PC-9 (cell line): ENCODE measurements at regions not wholly inside any gene's neighbourhood (a gene's known extent, or its start where the extent isn't known, plus 50 kb on each side); places are given as distances from the start of the nearest gene placed in this dataset.

Experiments
- EZH2 ChIP-seq: fragments of 200-600 bp; sonication (generic); IDR thresholded peaks from 2 replicates; pipeline ENCODE4 v1.8.0; 2017; ENCODE audit warnings: antibody characterized with exemption, low read depth
- TF ChIP-seq, protein P1 (sequence below): fragments of 200-600 bp; sonication (generic); conservative IDR thresholded peaks from 2 replicates; pipeline ENCODE4 v1.6.1; 2017; ENCODE audit warnings: mixed run types, antibody characterized with exemption, mild to moderate bottlenecking, moderate library complexity

- TF ChIP-seq, protein P1, sequence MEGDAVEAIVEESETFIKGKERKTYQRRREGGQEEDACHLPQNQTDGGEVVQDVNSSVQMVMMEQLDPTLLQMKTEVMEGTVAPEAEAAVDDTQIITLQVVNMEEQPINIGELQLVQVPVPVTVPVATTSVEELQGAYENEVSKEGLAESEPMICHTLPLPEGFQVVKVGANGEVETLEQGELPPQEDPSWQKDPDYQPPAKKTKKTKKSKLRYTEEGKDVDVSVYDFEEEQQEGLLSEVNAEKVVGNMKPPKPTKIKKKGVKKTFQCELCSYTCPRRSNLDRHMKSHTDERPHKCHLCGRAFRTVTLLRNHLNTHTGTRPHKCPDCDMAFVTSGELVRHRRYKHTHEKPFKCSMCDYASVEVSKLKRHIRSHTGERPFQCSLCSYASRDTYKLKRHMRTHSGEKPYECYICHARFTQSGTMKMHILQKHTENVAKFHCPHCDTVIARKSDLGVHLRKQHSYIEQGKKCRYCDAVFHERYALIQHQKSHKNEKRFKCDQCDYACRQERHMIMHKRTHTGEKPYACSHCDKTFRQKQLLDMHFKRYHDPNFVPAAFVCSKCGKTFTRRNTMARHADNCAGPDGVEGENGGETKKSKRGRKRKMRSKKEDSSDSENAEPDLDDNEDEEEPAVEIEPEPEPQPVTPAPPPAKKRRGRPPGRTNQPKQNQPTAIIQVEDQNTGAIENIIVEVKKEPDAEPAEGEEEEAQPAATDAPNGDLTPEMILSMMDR, result peak; percentile 48; the same call in 1 of the 2 replicates
- TF ChIP-seq EZH2, result no peak
These were observed 415.1 kb downstream of the CCSER2 start for GRCh38 chr10:84743483-84743882.
